HepG2 (cell line): ENCODE measurements at regions not wholly inside any gene's neighbourhood (a gene's known extent, or its start where the extent isn't known, plus 50 kb on each side); places are given as distances from the start of the nearest gene placed in this dataset.
A peak's percentile ranks its signal among the peaks of the same experiment; 100 is the strongest.

Experiments
- AHR ChIP-seq: IDR thresholded peaks from 2 replicates; pipeline ENCODE4 v1.6.1; 2018; ENCODE audit warnings: missing genetic modification reagents, missing compliant biosample characterization
- ETV5 ChIP-seq: IDR thresholded peaks from 2 replicates; pipeline ENCODE4 v1.6.1; 2018; ENCODE audit warnings: missing biosample characterization, missing genetic modification reagents, inconsistent platforms, borderline replicate concordance
- FOSL2 ChIP-seq: sonication (generic); formaldehyde crosslinking; IDR thresholded peaks from 2 replicates; pipeline ENCODE4 v1.4.0; 2020; ENCODE audit warnings: missing genetic modification reagents
- FOXP4 ChIP-seq: sonication (generic); formaldehyde crosslinking; IDR thresholded peaks from 2 replicates; pipeline ENCODE4 v1.4.0; 2020; ENCODE audit warnings: missing genetic modification reagents
- GATAD2A ChIP-seq: IDR thresholded peaks from 2 replicates; pipeline ENCODE4 v1.6.1; 2016
- HNF4A ChIP-seq: sonication (generic); formaldehyde crosslinking; IDR thresholded peaks from 2 replicates; pipeline ENCODE4 v1.4.0; 2020; ENCODE audit warnings: missing genetic modification reagents
- IRF2 ChIP-seq: IDR thresholded peaks from 2 replicates; pipeline ENCODE4 v1.6.1; 2018; ENCODE audit warnings: missing genetic modification reagents, missing compliant biosample characterization
- KIAA2018 ChIP-seq: sonication (generic); formaldehyde crosslinking; IDR thresholded peaks from 2 replicates; pipeline ENCODE4 v1.5.0; 2020; ENCODE audit warnings: mild to moderate bottlenecking, missing genetic modification reagents, borderline replicate concordance
- MTA3 ChIP-seq: sonication (generic); formaldehyde crosslinking; IDR thresholded peaks from 2 replicates; pipeline ENCODE4 v1.4.0; 2020; ENCODE audit warnings: missing genetic modification reagents
- NCOA2 ChIP-seq: sonication (generic); formaldehyde crosslinking; IDR thresholded peaks from 2 replicates; pipeline ENCODE4 v1.8.0; 2022; ENCODE audit warnings: inconsistent platforms
- NR2F6 ChIP-seq, 2 experiments: IDR thresholded peaks; 2 replicates each; pipeline ENCODE4 v1.6.1; 2016; ENCODE audit warnings: antibody characterized with exemption in 1 of 2, mild to moderate bottlenecking in 1 of 2
- RARA ChIP-seq: IDR thresholded peaks from 2 replicates; pipeline ENCODE4 v1.6.1; 2016; ENCODE audit warnings: missing genetic modification reagents, missing compliant biosample characterization
- SOX6 ChIP-seq, 2 experiments: fragments of 450-650 bp in 1 of 2; sonication (generic) in 1 of 2; formaldehyde crosslinking in 1 of 2; IDR thresholded peaks; 2 replicates each; pipeline versions ENCODE4 v1.4.0 to v1.6.1; 2017 to 2020; ENCODE audit warnings: antibody characterized with exemption in 1 of 2, mild to moderate bottlenecking in 1 of 2, missing genetic modification reagents in 1 of 2
- TCF7 ChIP-seq: sonication (generic); IDR thresholded peaks from 2 replicates; pipeline ENCODE4 v1.6.1; 2016; ENCODE audit warnings: antibody characterized with exemption, low read depth
- THAP11 ChIP-seq: IDR thresholded peaks from 2 replicates; pipeline ENCODE4 v1.6.1; 2016; ENCODE audit warnings: missing biosample characterization, missing genetic modification reagents
- ZBTB21 ChIP-seq: sonication (generic); formaldehyde crosslinking; IDR thresholded peaks from 2 replicates; pipeline ENCODE4 v1.4.0; 2020; ENCODE audit warnings: missing genetic modification reagents
- ZBTB25 ChIP-seq: IDR thresholded peaks from 2 replicates; pipeline ENCODE4 v1.6.1; 2018; ENCODE audit warnings: missing genetic modification reagents
- ZFP36L2 ChIP-seq: sonication (generic); formaldehyde crosslinking; IDR thresholded peaks from 2 replicates; pipeline ENCODE4 v1.4.0; 2020; ENCODE audit warnings: missing genetic modification reagents
- ZNF292 ChIP-seq: sonication (generic); formaldehyde crosslinking; IDR thresholded peaks from 2 replicates; pipeline ENCODE4 v1.8.1; 2022; ENCODE audit warnings: mild to moderate bottlenecking, low read depth, missing genetic modification reagents, borderline replicate concordance
- ZNF768 ChIP-seq: sonication (generic); formaldehyde crosslinking; IDR thresholded peaks from 2 replicates; pipeline ENCODE4 v1.4.0; 2020; ENCODE audit warnings: missing genetic modification reagents

GRCh38 chr3:13190378-13190765, 117.1 kb upstream of the IQSEC1 start (continued):
- TF ChIP-seq FOXP4 (CRISPR knock-in tag): peak; percentile 33; the same call in 1 of the 2 replicates
- peak; percentile 91 for TF ChIP-seq NR2F6 (IDR thresholded peaks at IDR 0.05)
- TF ChIP-seq NR2F6 (CRISPR knock-in tag; IDR thresholded peaks at IDR 0.05): peak; percentile 87
- no peak for TF ChIP-seq ZBTB21
- peak; percentile 46 for TF ChIP-seq NCOA2
- no peak for TF ChIP-seq ZNF768 (CRISPR knock-in tag)
- peak; percentile 51 for TF ChIP-seq GATAD2A
- 0 out of 2 replicates have a peak, but pooled peaks have one; percentile 23 for TF ChIP-seq FOSL2
- TF ChIP-seq ZBTB25 (CRISPR knock-in tag): no peak
- TF ChIP-seq IRF2 (CRISPR knock-in tag): 0 out of 2 replicates have a peak, but pooled peaks have one; percentile 27
- TF ChIP-seq MTA3 (CRISPR knock-in tag): no peak
- peak; percentile 98 for TF ChIP-seq RARA (CRISPR knock-in tag)
- no peak for TF ChIP-seq KIAA2018
- peak; percentile 26; the same call in 1 of the 2 replicates for TF ChIP-seq THAP11 (CRISPR knock-in tag)
- no peak for TF ChIP-seq ZFP36L2 (CRISPR knock-in tag)
- peak; percentile 17; the same call in 1 of the 2 replicates for TF ChIP-seq TCF7
- peak; percentile 14; the same call in 1 of the 2 replicates for TF ChIP-seq ZNF292
- TF ChIP-seq AHR (CRISPR knock-in tag): no peak
- TF ChIP-seq ETV5 (CRISPR knock-in tag): peak; percentile 45; the same call in 1 of the 2 replicates
- TF ChIP-seq SOX6 (IDR thresholded peaks at IDR 0.05): no peak
- peak; percentile 18; the same call in 1 of the 2 replicates for TF ChIP-seq SOX6 (CRISPR knock-in tag; IDR thresholded peaks at IDR 0.05)
- peak; percentile 21; the same call in 1 of the 2 replicates for TF ChIP-seq HNF4A (CRISPR knock-in tag)
